K562 (cell line): ENCODE measurements at regions not wholly inside any gene's neighbourhood (a gene's known extent, or its start where the extent isn't known, plus 50 kb on each side); places are given as distances from the start of the nearest gene placed in this dataset.

Experiments used
- CHD7 ChIP-seq: fragments of 200-600 bp; sonication (generic); IDR thresholded peaks from one replicate; pipeline ENCODE4 v1.6.1; 2012; ENCODE audit warnings: mild to moderate bottlenecking, low read depth, low read length, inconsistent platforms

GRCh38 chr12:89775986-89776365 is 67.3 kb upstream of the ATP2B1 start (continued):
- TF ChIP-seq CHD7 = no peak
